Uterus (tissue), 3 donors: ENCODE measurements at regions not wholly inside any gene's neighbourhood (a gene's known extent, or its start where the extent isn't known, plus 50 kb on each side); places are given as distances from the start of the nearest gene placed in this dataset.

ENCODE experiments used
- DNase-seq, 2 donors: peaks; one replicate each; pipeline ENCODE4 v3.0.0-alpha.2; 2019 to 2020
- H3K27ac ChIP-seq, 2 donors: fragments of 200-600 bp; sonication (generic); 1 replicate in 1 of 2; 2 replicates in 1 of 2; pipeline ENCODE4 v1.5.1; 2016 to 2018
- H3K27me3 ChIP-seq, 2 donors: fragments of 200-600 bp; sonication (generic); one replicate each; pipeline ENCODE4 v1.5.1; 2018 to 2019; ENCODE audit warnings: control low read depth in 1 of 2
- H3K36me3 ChIP-seq, 2 donors: fragments of 200-600 bp; sonication (generic); one replicate each; pipeline ENCODE4 v1.5.1; 2019; ENCODE audit warnings: control low read depth in 1 of 2
- H3K4me1 ChIP-seq, 2 donors: fragments of 200-600 bp; sonication (generic); one replicate each; pipeline ENCODE4 v1.5.1; 2018 to 2019; ENCODE audit warnings: control low read depth in 1 of 2
- H3K4me3 ChIP-seq, 2 donors: fragments of 200-600 bp; sonication (generic); 1 replicate in 1 of 2; 2 replicates in 1 of 2; pipeline ENCODE4 v1.5.1; 2018 to 2019; ENCODE audit warnings: mild to moderate bottlenecking in 1 of 2
- H3K9me3 ChIP-seq, 2 donors: fragments of 200-600 bp; sonication (generic); one replicate each; pipeline ENCODE4 v1.5.1; 2019; ENCODE audit warnings: control low read depth in 1 of 2
- POLR2A ChIP-seq, 2 donors: fragments of 450-650 bp; IDR thresholded peaks; one replicate each; pipeline ENCODE4 v1.6.1; 2016; ENCODE audit warnings: antibody characterized with exemption in 2 of 2, mild to moderate bottlenecking in 1 of 2, moderate library complexity in 1 of 2
- intact Hi-C: fragments of 100-400 bp; cut with DNase I; formaldehyde crosslinking; loops from one replicate; pipeline ENCODE4 v1.15.1; 2023; ENCODE audit warnings: low total_unique reads
- TF ChIP-seq, protein P1 (sequence below), 4 experiments: fragments of 200-600 bp in 2 of 4; fragments of 450-650 bp in 2 of 4; sonication (generic) in 2 of 4; IDR thresholded peaks; one replicate each; pipeline ENCODE4 v1.5.1; 2016 to 2019; ENCODE audit warnings: antibody characterized with exemption in 4 of 4, mild to moderate bottlenecking in 2 of 4, moderate library complexity in 1 of 4
- donor health status: DM: yes; HTN: yes; CAD: no.

GRCh38 chr10:117651121-117651520 is 108.6 kb downstream of the EMX2 start:
- H3K36me3 ChIP-seq, result no peaks in the 10 kb centered on the region
- no peak overlapping the region for H3K4me3 ChIP-seq
- intact Hi-C loops, result no loop called here
- DNase-seq, result no peak
- TF ChIP-seq, protein P1, sequence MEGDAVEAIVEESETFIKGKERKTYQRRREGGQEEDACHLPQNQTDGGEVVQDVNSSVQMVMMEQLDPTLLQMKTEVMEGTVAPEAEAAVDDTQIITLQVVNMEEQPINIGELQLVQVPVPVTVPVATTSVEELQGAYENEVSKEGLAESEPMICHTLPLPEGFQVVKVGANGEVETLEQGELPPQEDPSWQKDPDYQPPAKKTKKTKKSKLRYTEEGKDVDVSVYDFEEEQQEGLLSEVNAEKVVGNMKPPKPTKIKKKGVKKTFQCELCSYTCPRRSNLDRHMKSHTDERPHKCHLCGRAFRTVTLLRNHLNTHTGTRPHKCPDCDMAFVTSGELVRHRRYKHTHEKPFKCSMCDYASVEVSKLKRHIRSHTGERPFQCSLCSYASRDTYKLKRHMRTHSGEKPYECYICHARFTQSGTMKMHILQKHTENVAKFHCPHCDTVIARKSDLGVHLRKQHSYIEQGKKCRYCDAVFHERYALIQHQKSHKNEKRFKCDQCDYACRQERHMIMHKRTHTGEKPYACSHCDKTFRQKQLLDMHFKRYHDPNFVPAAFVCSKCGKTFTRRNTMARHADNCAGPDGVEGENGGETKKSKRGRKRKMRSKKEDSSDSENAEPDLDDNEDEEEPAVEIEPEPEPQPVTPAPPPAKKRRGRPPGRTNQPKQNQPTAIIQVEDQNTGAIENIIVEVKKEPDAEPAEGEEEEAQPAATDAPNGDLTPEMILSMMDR (IDR thresholded peaks at IDR 0.05), result no peak
- TF ChIP-seq POLR2A (IDR thresholded peaks at IDR 0.05), result no peak
- H3K4me1 ChIP-seq, result no peaks in the 10 kb centered on the region
- no peak overlapping the region for H3K27ac ChIP-seq
- peaks cover 0 to 3% of the 10 kb centered on the region in 2 donors for H3K9me3 ChIP-seq
- no peaks in the 10 kb centered on the region for H3K27me3 ChIP-seq

DNA sequence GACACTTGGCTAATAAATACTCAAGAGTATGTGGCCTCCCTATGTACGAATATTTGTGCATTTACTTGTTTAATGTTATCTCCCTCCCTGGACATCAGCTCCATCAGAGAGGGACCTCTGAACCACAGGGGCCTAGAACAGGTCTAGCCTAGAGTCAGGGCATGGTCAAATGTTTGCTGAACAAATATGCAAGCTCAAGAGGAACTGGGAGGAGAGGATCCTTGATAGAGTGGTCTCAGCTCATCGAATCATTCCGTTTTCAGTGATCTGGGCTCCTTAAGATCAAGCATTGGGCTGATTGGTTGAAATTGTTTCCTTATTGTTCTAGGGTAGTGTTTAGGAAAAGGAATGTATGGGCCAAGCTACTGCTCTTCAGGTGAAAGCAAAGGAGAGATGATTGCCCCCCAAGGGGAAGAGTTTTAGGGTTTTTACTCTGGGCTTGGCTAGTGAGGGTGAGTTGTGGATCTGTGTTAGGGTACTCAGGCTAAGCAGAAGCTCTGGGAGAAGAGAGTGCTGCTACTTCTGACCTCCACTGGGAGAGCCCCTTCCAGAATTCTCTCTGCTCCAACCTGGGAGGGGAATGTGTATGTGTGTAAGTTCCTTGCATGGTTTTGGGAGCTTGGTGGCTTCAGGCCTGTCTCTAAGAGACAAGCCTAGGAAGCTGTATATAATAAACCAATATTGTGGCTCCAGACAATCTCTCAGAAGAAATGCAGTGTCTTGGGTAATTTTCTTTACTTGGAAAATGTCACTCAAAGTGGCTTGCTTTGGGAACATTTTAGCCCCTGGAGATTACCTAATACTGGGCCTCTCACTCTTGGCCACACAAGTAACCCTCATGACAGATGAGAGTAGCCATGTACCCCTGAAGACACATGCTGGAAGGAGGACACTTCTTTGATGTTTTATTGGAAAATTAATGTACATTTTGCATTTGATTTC is 110.0 kb downstream of the EMX2 start:
- H3K36me3 ChIP-seq, result no peaks in the 10 kb centered on the region
- no peak for DNase-seq
- no peaks in the 10 kb centered on the region for H3K4me1 ChIP-seq
- H3K27me3 ChIP-seq, result no peaks in the 10 kb centered on the region
- H3K9me3 ChIP-seq, result peaks cover 0 to 3% of the 10 kb centered on the region in 2 donors
- H3K27ac ChIP-seq, result peak overlapping the region in 1 of 2 donors; percentile 50
- intact Hi-C loops, result no loop called here
- TF ChIP-seq, protein P1 (IDR thresholded peaks at IDR 0.05), result no peak
- TF ChIP-seq POLR2A (IDR thresholded peaks at IDR 0.05), result no peak
- H3K4me3 ChIP-seq, result no peak overlapping the region

DNA sequence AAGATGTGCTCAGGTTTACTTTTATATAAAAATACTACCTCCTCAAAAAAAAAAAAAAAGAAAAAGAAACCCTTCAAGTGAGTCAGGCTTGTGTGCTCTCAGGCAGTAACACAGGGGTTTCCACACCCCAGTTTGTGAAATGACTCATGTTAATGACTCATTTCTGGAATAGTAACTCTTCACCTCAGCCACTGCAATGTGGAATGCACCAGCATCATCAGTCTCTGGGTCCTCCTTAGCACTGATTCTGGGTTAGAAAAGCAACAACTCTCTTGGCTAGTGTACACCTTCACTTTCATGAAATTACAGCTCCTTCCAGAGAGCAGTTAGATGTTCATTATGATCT is 110.6 kb downstream of the EMX2 start:
- TF ChIP-seq, protein P1 (IDR thresholded peaks at IDR 0.05), result no peak
- no peak for TF ChIP-seq POLR2A (IDR thresholded peaks at IDR 0.05)
- H3K27me3 ChIP-seq, result no peaks in the 10 kb centered on the region
- H3K27ac ChIP-seq, result peak overlapping the region in 1 of 2 donors; percentile 50
- peaks cover 0 to 3% of the 10 kb centered on the region in 2 donors for H3K9me3 ChIP-seq
- H3K4me1 ChIP-seq, result no peaks in the 10 kb centered on the region
- no peak overlapping the region for H3K4me3 ChIP-seq
- H3K36me3 ChIP-seq, result no peaks in the 10 kb centered on the region
- intact Hi-C loops, result no loop called here
- DNase-seq, result peak in 1 of 2 donors; percentile 47

DNA sequence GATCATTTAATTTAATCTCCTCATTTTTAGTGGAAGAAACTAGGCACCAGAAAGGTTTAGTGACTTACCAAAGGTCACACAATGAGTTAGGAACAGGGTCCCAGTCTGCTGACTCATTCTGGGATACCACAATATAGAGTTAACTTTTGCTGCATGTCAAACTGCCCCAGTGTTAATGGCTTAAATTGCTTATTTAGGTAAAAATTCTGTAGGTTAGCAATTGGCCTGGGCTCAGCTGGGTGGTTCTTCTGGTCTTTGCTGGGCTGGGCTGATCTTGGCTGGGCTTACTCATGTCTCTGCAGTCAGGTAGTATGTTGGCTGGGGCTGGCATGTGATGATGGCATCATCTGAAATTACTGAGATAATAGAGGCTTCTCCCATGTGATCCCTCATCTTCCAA is 111.6 kb downstream of the EMX2 start:
- peaks cover 0 to 3% of the 10 kb centered on the region in 2 donors for H3K9me3 ChIP-seq
- H3K4me3 ChIP-seq, result no peak overlapping the region
- no peaks in the 10 kb centered on the region for H3K4me1 ChIP-seq
- no peak overlapping the region for H3K27ac ChIP-seq
- DNase-seq, result no peak
- no peaks in the 10 kb centered on the region for H3K27me3 ChIP-seq
- intact Hi-C loops, result no loop called here
- TF ChIP-seq POLR2A (IDR thresholded peaks at IDR 0.05), result no peak
- TF ChIP-seq, protein P1 (IDR thresholded peaks at IDR 0.05), result no peak
- H3K36me3 ChIP-seq, result no peaks in the 10 kb centered on the region
